HG03045 (cell line): ENCODE measurements at regions not wholly inside any gene's neighbourhood (a gene's known extent, or its start where the extent isn't known, plus 50 kb on each side); places are given as distances from the start of the nearest gene placed in this dataset.

Experiments
- ATAC-seq: cut with Tn5 transposase; IDR thresholded peaks from one replicate; pipeline ENCODE4 v1.9.1; 2021; ENCODE audit warnings: mild to moderate bottlenecking, moderate library complexity; ENCODE audit not compliant: unreplicated experiment

DNA sequence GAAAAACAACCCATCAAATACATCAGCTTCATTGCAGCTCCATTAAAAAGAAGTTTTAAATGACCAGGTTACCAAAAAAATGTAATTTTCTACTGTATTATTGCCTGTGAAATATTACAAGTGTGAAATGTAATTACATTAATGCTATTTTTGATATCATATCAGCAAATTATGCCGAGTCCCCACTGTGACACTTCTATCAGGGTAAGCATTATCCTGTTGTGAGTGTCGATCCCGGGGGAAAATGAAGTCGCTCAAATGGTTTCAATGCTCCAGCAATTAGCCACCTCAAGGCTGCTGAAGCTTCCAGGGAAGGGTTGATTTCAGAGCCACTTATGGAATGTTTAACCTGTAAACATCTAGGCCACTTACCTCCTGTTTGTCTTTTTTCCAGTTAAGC, 70.4 kb downstream of the RCN1 start:
- no peak for ATAC-seq

- ATAC-seq = no peak
Observed at GRCh38 chr11:32162351-32162750, 71.5 kb downstream of the RCN1 start.

GRCh38 chr11:32162906-32163305, 72.0 kb downstream of the RCN1 start:
- ATAC-seq = no peak

DNA sequence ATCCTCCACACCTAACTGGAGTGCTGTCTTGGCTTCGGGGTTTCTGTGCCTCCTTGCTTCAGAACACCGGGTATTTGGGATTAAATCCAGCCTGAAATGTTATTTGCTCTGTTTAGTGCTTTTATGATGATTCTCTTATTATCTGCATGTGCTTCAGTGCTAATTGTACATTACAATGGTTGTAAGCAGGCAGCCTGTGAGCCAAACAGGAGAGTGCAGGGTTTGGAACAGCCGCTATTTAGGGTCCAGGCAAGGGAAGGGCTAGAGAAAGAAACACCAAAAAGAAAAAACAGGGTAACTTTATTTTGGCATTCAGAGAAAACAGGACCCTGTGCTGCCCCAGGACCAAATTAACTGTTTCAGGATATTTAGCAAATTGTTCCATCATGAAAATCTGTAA, 72.7 kb downstream of the RCN1 start:
- ATAC-seq = no peak

DNA sequence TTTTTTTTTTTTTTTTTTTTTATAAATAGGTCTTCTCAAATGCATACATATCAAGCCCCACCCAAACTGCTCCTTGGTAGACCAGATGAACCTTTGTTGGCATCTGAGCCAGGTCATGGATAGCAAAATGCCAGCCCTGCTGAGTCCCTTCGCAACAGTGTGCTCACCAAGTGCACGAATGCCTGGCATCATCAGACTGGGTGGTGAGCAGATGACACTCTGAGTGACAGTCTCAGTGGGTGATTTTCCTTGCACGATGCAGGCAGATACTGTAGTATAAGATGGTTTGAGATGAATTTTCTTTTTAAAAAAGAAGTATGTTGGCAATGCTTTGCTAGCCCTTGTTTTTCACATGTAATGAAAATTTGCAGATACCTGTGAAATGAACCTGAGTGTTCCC, 74.0 kb downstream of the RCN1 start:
- no peak for ATAC-seq

GRCh38 chr11:32168924-32169323, 78.0 kb downstream of the RCN1 start:
- no peak for ATAC-seq

DNA sequence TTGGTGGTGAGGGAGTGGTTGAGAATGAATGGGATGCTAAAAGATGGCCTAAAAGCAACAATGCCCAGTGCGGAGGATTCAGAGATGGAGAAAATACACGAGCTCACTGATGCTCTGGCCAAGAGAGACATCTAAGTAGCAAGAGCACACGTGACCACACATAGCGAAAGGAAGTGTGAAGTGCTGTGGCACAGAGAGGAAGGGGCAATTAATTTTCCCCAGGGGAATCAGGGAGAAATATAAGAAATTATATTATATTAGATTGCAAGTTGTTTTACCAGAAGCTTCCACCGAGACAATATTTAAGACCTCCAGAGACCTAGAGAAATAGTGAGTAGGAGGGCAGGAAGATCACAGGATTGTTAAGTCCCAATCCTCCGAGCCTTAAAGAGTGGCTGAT, 80.6 kb downstream of the RCN1 start:
- no peak for ATAC-seq

DNA sequence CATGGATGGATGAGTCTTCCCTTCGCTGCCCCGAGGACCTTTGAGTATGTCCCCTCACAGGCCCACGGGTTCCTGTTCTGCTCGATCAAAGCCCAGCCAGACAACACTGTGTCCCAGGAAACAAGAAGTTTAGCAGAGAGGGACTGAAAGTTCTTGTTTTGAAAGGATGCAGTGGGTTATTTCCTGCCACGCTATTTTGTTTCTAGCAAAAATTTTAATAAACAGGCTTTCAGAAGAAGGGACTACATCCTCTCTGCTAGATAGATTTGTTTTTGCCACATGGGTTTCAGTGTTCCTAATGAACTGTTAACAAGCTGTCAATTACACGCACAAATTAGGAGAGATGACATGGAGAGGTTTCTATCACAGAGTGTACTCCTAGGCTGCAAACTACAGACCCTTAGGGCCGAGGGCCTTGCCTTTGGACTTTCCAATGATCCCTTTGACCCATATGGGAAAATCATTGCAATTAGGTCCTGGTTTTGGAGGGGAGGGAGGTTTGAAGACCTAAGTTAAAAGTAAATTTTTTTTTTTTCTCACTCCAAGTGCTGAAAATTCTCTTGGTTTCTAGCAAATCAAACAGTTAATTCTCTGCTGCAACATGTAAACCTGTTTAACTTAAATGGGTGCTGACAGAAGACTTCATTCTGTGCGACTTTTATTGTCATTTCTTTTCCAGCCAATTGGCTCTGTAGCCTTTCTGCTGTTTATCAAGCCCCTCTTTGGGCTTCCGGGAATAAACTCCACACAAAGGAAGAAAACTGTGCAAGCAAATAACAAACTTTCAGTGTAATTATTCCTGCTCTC, 81.4 kb downstream of the RCN1 start:
- ATAC-seq = no peak

- peak; percentile 57 for ATAC-seq
Observed at GRCh38 chr11:32172848-32173834, 82.3 kb downstream of the RCN1 start.

- ATAC-seq = no peak
Observed at GRCh38 chr11:32173977-32174376, 83.1 kb downstream of the RCN1 start.

- peak; percentile 79 for ATAC-seq
Observed at GRCh38 chr11:32176223-32176934, 85.5 kb downstream of the RCN1 start.

- ATAC-seq = no peak
Observed at GRCh38 chr11:32178692-32179091, 87.8 kb downstream of the RCN1 start.

GRCh38 chr11:32183512-32183911, 92.6 kb downstream of the RCN1 start:
- no peak for ATAC-seq

DNA sequence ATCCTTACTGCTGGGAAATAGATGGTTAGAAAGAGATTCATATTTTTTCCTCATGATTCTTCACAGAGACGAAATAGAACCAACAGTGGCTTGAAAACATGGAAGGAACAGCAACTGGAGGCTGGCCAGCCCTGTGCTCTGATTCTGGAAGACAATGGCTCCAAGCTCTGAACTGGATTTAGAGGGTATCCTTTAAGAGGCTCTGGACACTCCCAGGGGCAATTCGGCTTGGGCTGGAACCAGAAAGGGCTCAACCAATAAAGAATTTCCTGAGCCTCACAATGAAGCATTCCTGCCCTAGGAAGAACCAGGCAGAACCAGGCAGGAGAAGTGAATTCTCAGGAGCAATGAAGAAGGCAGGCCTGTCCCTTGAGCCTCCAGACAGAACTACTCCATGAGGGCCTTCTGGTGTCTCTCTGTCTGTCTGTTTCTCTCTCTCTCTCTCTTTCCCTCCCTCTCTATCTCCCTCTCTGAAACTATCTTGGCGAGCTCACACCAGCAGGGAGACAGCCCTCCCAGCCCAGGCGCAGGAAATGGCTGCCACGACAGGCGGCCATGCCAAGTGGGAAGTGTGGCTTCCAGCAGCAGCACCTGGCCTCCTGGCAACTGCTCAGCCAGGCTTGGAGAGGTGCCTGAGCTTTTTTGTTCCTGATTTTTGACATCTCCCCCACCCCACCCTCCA, 93.3 kb downstream of the RCN1 start:
- ATAC-seq = no peak

- peak; percentile 73 for ATAC-seq
Observed at GRCh38 chr11:32184723-32185376, 94.0 kb downstream of the RCN1 start.

- ATAC-seq = no peak
Observed at GRCh38 chr11:32186118-32186517, 95.2 kb downstream of the RCN1 start.

- no peak for ATAC-seq
Observed at GRCh38 chr11:32187111-32187510, 96.2 kb downstream of the RCN1 start.

DNA sequence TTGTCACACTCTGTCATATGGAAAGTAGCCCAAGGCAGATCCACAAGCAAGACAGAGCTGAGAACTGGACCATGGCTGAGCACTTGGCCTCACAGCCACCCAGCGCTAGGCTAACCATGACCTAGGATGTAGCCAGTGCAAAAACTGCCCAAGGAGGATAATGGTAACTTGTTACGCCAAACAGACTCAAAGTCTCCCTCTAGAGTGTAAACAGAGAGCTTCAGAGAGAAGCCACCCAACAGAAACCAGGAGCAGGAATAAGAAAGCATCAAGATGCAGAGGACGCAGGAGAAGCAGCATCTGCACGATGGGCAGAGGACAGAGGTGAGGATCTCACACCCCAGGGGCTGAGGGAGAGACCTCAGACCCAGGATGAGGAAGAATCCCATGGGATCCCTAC, 97.9 kb downstream of the RCN1 start:
- ATAC-seq = no peak

- ATAC-seq = no peak
Observed at GRCh38 chr11:32196137-32196536, 105.3 kb downstream of the RCN1 start.

GRCh38 chr11:32198053-32198452, 107.2 kb downstream of the RCN1 start:
- no peak for ATAC-seq
